ENCODE measurements at regions not wholly inside any gene's neighbourhood (a gene's known extent, or its start where the extent isn't known, plus 50 kb on each side); places are given as distances from the start of the nearest gene placed in this dataset.
"Not testable (repeated sequence)": the region's sequence is repeated elsewhere in the genome, so short reads cannot be mapped to it uniquely, and the experiment has no call there.

GRCh38 chr9:22817181-22817580, 370.6 kb downstream of the DMRTA1 start:
- DNase-seq (ENCODE audit: low read depth in 2 of 3, low spot score in 2 of 3) = no peak

GRCh38 chr9:22829236-22829635, 382.6 kb downstream of the DMRTA1 start:
- DNase-seq (ENCODE audit: low read depth in 2 of 3, low spot score in 2 of 3) = no peak

GRCh38 chr9:22838266-22838665, 391.6 kb downstream of the DMRTA1 start:
- no peak for DNase-seq (ENCODE audit: low read depth in 2 of 3, low spot score in 2 of 3)

GRCh38 chr9:22840641-22841040, 394.0 kb downstream of the DMRTA1 start:
- DNase-seq (ENCODE audit: low read depth in 2 of 3, low spot score in 2 of 3) = no peak

- DNase-seq (ENCODE audit: low read depth in 2 of 3, low spot score in 2 of 3) = not testable (repeated sequence)
Observed at GRCh38 chr9:22845243-22845642, 398.6 kb downstream of the DMRTA1 start.

- DNase-seq (ENCODE audit: low read depth in 2 of 3, low spot score in 2 of 3) = no peak
Observed at GRCh38 chr9:22855980-22856379, 409.4 kb downstream of the DMRTA1 start.

GRCh38 chr9:22857316-22857715, 410.7 kb downstream of the DMRTA1 start:
- DNase-seq (ENCODE audit: low read depth in 2 of 3, low spot score in 2 of 3) = no peak

- DNase-seq (ENCODE audit: low read depth in 2 of 3, low spot score in 2 of 3) = no peak
Observed at GRCh38 chr9:22863106-22863505, 416.5 kb downstream of the DMRTA1 start.

- DNase-seq (ENCODE audit: low read depth in 2 of 3, low spot score in 2 of 3) = no peak
Observed at GRCh38 chr9:22863736-22864135, 417.1 kb downstream of the DMRTA1 start.

- no peak for DNase-seq (ENCODE audit: low read depth in 2 of 3, low spot score in 2 of 3)
Observed at GRCh38 chr9:22893196-22893843, 446.7 kb downstream of the DMRTA1 start.

GRCh38 chr9:22898591-22898990, 452.0 kb downstream of the DMRTA1 start:
- DNase-seq (ENCODE audit: low read depth in 2 of 3, low spot score in 2 of 3) = no peak

- no peak for DNase-seq (ENCODE audit: low read depth in 2 of 3, low spot score in 2 of 3)
Observed at GRCh38 chr9:22911632-22912031, 465.0 kb downstream of the DMRTA1 start.

- DNase-seq (ENCODE audit: low read depth in 2 of 3, low spot score in 2 of 3) = no peak
Observed at GRCh38 chr9:22913026-22913425, 466.4 kb downstream of the DMRTA1 start.

GRCh38 chr9:22913518-22913917, 466.9 kb downstream of the DMRTA1 start:
- no peak for DNase-seq (ENCODE audit: low read depth in 2 of 3, low spot score in 2 of 3)

- DNase-seq (ENCODE audit: low read depth in 2 of 3, low spot score in 2 of 3) = no peak
Observed at GRCh38 chr9:22916148-22916547, 469.5 kb downstream of the DMRTA1 start.

GRCh38 chr9:22919423-22919822, 472.8 kb downstream of the DMRTA1 start:
- DNase-seq (ENCODE audit: low read depth in 2 of 3, low spot score in 2 of 3) = no peak

GRCh38 chr9:22921742-22922141, 475.1 kb downstream of the DMRTA1 start:
- no peak for DNase-seq (ENCODE audit: low read depth in 2 of 3, low spot score in 2 of 3)

GRCh38 chr9:22922222-22922621, 475.6 kb downstream of the DMRTA1 start:
- DNase-seq (ENCODE audit: low read depth in 2 of 3, low spot score in 2 of 3) = no peak

- DNase-seq (ENCODE audit: low read depth in 2 of 3, low spot score in 2 of 3) = no peak
Observed at GRCh38 chr9:22954550-22954949, 507.9 kb downstream of the DMRTA1 start.

GRCh38 chr9:22954964-22955363, 508.3 kb downstream of the DMRTA1 start:
- no peak for DNase-seq (ENCODE audit: low read depth in 2 of 3, low spot score in 2 of 3)

- no peak for DNase-seq (ENCODE audit: low read depth in 2 of 3, low spot score in 2 of 3)
Observed at GRCh38 chr9:22969350-22969979, 522.8 kb downstream of the DMRTA1 start.

- DNase-seq (ENCODE audit: low read depth in 2 of 3, low spot score in 2 of 3) = no peak
Observed at GRCh38 chr9:22970434-22970975, 523.9 kb downstream of the DMRTA1 start.
